Sigmoid colon (tissue), 6 donors: ENCODE measurements at regions not wholly inside any gene's neighbourhood (a gene's known extent, or its start where the extent isn't known, plus 50 kb on each side); places are given as distances from the start of the nearest gene placed in this dataset.

ENCODE experiments used
- DNase-seq: peaks from one replicate; pipeline ENCODE4 v3.0.0-alpha.2; 2019
- H3K27ac ChIP-seq, 4 donors: fragments of 200-600 bp; sonication (generic); one replicate each; pipeline ENCODE4 v1.5.1; 2016 to 2019; ENCODE audit warnings: mild to moderate bottlenecking in 1 of 4
- H3K27me3 ChIP-seq, 3 donors: fragments of 200-600 bp; sonication (generic); one replicate each; pipeline ENCODE4 v1.5.1; 2019; ENCODE audit warnings: mild to moderate bottlenecking in 1 of 3
- H3K36me3 ChIP-seq, 4 donors: fragments of 200-600 bp; sonication (generic); one replicate each; pipeline ENCODE4 v1.5.1; 2016 to 2019
- H3K4me1 ChIP-seq, 4 donors: fragments of 200-600 bp; sonication (generic); one replicate each; pipeline ENCODE4 v1.5.1; 2017 to 2019
- H3K4me3 ChIP-seq, 4 donors: fragments of 200-600 bp; sonication (generic); one replicate each; pipeline ENCODE4 v1.5.1; 2017 to 2019; ENCODE audit warnings: mild to moderate bottlenecking in 2 of 4, moderate library complexity in 1 of 4
- H3K9me3 ChIP-seq, 4 donors: fragments of 200-600 bp in 3 of 4; sonication (generic) in 3 of 4; one replicate each; pipeline versions ENCODE4 v1.5.1 to v1.6.1; 2013 to 2019
- EP300 ChIP-seq, 4 donors: sonication (generic); formaldehyde crosslinking; IDR thresholded peaks; one replicate each; pipeline ENCODE4 v1.6.1; 2017; ENCODE audit warnings: antibody characterized with exemption in 4 of 4
- POLR2A ChIP-seq, 2 donors: fragments of 450-650 bp; IDR thresholded peaks; one replicate each; pipeline ENCODE4 v1.6.1; 2016; ENCODE audit warnings: antibody characterized with exemption in 2 of 2, mild to moderate bottlenecking in 2 of 2, moderate library complexity in 2 of 2
- POLR2AphosphoS5 ChIP-seq, 4 donors: sonication (generic); formaldehyde crosslinking; IDR thresholded peaks; one replicate each; pipeline ENCODE4 v1.6.1; 2017; ENCODE audit warnings: antibody characterized with exemption in 4 of 4
- WGBS, 2 donors: extraction: QIAGEN DNeasy Blood & Tissue Kit; methylation state at CpG; one replicate each; pipeline ENCODE4 v1.1.7; 2013; 5-methylcytosine and 5-hydroxymethylcytosine counted together
- intact Hi-C: fragments of 100-400 bp; cut with DNase I; formaldehyde crosslinking; loops from one replicate; pipeline ENCODE4 v1.15.1; 2023
- TF ChIP-seq, protein P1 (sequence below), 4 experiments: fragments of 450-650 bp in 3 of 4; fragments of 200-600 bp in 1 of 4; IDR thresholded peaks; one replicate each; pipeline ENCODE4 v1.5.1; 2016 to 2019; ENCODE audit warnings: antibody characterized with exemption in 4 of 4, mild to moderate bottlenecking in 3 of 4, moderate library complexity in 2 of 4
- donor health status: healthy with polysubstance abuse.
- donor health status: healthy.

DNA sequence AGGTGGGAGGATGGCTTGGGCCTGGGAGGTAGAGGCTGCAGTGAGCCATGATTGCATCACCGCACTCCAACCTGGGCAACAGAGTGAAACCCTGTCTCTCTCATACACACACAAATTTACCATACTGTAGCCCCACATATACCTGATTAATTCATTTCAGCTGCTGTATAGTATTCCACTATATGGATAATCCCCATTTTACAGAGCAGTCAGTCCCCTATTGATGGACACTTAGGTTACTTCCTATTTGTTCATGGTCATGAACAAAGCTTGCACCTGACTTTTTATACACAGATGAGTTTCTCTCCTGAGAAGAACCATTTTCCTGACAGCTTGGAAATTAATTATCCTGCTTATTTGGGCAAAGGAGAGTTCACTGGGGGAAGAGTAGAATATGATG, 59.2 kb downstream of the EMX2 start:
- TF ChIP-seq POLR2AphosphoS5 (IDR thresholded peaks at IDR 0.05) (no peak), EP300 (IDR thresholded peaks at IDR 0.05) (no peak), POLR2A (IDR thresholded peaks at IDR 0.05) (no peak)
- TF ChIP-seq, protein P1, sequence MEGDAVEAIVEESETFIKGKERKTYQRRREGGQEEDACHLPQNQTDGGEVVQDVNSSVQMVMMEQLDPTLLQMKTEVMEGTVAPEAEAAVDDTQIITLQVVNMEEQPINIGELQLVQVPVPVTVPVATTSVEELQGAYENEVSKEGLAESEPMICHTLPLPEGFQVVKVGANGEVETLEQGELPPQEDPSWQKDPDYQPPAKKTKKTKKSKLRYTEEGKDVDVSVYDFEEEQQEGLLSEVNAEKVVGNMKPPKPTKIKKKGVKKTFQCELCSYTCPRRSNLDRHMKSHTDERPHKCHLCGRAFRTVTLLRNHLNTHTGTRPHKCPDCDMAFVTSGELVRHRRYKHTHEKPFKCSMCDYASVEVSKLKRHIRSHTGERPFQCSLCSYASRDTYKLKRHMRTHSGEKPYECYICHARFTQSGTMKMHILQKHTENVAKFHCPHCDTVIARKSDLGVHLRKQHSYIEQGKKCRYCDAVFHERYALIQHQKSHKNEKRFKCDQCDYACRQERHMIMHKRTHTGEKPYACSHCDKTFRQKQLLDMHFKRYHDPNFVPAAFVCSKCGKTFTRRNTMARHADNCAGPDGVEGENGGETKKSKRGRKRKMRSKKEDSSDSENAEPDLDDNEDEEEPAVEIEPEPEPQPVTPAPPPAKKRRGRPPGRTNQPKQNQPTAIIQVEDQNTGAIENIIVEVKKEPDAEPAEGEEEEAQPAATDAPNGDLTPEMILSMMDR (IDR thresholded peaks at IDR 0.05) = no peak
- intact Hi-C loops = no loop called here
- Histone ChIP-seq H3K27ac (no peak overlapping the region), H3K27me3 (peaks cover 0 to 8% (median 0%) of the 10 kb centered on the region in 3 donors), H3K36me3 (no peaks in the 10 kb centered on the region), H3K4me3 (no peak overlapping the region), H3K4me1 (no peaks in the 10 kb centered on the region), H3K9me3 (no peaks in the 10 kb centered on the region)
- DNase-seq = peak; percentile 12
- 93 to 100% methylated on average over 1 of the region's 1 CpG for WGBS, 2 donors

DNA sequence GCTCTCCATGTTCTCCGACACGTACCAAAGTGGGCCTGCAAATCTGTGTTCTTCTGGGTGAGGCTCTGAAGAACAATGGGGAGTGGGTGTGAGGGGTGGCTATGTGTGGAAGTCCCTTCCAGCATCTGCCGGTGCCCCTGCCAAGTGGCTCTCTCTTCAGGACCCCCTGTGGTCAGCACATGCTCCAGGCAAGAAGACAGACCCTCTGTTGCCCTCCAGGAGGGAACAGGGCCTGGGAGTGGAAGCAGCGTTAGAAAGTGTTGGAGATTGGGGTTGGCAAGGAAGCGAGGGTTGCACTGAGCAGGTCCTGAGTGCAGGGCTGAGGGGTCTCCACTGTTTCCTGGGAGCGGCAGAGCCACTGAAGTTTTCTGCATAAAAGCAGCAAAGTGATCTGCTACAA, 60.5 kb downstream of the EMX2 start:
- Histone ChIP-seq H3K27ac (no peak overlapping the region), H3K9me3 (no peaks in the 10 kb centered on the region), H3K4me1 (no peaks in the 10 kb centered on the region), H3K27me3 (peaks cover 0 to 8% (median 0%) of the 10 kb centered on the region in 3 donors), H3K36me3 (no peaks in the 10 kb centered on the region), H3K4me3 (no peak overlapping the region)
- intact Hi-C loops = no loop called here
- 89% methylated on average over 6 of the region's 6 CpGs for WGBS, 2 donors
- peak; percentile 41 for DNase-seq
- TF ChIP-seq, protein P1 (IDR thresholded peaks at IDR 0.05) = no peak
- no peak for TF ChIP-seq POLR2AphosphoS5 (IDR thresholded peaks at IDR 0.05)
- TF ChIP-seq POLR2A (IDR thresholded peaks at IDR 0.05) = no peak
- no peak for TF ChIP-seq EP300 (IDR thresholded peaks at IDR 0.05)

DNA sequence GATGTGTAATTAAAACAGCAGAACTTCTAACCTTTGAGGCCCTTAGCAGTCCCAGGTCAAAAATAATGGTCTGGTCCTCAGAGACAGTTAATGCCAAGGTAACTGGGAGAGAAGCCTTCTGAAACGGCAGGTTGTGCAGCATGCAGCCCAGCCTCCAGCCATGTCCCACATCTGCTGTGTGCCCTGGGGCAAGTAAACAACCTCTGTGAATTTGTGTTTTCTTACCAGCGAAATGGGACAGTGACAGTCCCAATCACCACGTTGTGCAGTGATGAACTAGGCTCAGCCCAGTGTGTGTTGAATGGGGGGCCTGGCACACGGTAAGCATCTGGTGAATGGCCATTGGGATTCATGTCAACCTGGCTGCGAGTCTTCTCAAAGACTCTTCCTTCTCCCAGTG, 61.2 kb downstream of the EMX2 start:
- peaks cover 0 to 8% (median 0%) of the 10 kb centered on the region in 3 donors for H3K27me3 ChIP-seq
- peak; percentile 11 for DNase-seq
- H3K36me3 ChIP-seq = no peaks in the 10 kb centered on the region
- H3K27ac ChIP-seq = no peak overlapping the region
- no peak overlapping the region for H3K4me3 ChIP-seq
- intact Hi-C loops = no loop called here
- 72 to 77% methylated on average over 5 of the region's 5 CpGs for WGBS, 2 donors
- H3K4me1 ChIP-seq = peaks cover 0 to 3% (median 1%) of the 10 kb centered on the region in 4 donors
- TF ChIP-seq EP300 (IDR thresholded peaks at IDR 0.05) = no peak
- TF ChIP-seq POLR2AphosphoS5 (IDR thresholded peaks at IDR 0.05) = no peak
- TF ChIP-seq POLR2A (IDR thresholded peaks at IDR 0.05) = no peak
- TF ChIP-seq, protein P1 (IDR thresholded peaks at IDR 0.05) = no peak
- H3K9me3 ChIP-seq = no peaks in the 10 kb centered on the region

- no peaks in the 10 kb centered on the region for H3K9me3 ChIP-seq
- H3K36me3 ChIP-seq = no peaks in the 10 kb centered on the region
- no peak overlapping the region for H3K4me3 ChIP-seq
- 15 to 38% methylated on average over 4 of the region's 4 CpGs for whole genome bisulfite sequencing, 2 donors
- H3K27me3 ChIP-seq = peaks cover 0 to 4% (median 0%) of the 10 kb centered on the region in 3 donors
- peaks cover 0 to 13% (median 10%) of the 10 kb centered on the region in 4 donors for H3K4me1 ChIP-seq
- TF ChIP-seq POLR2A (IDR thresholded peaks at IDR 0.05) (no peak), POLR2AphosphoS5 (IDR thresholded peaks at IDR 0.05) (no peak), EP300 (IDR thresholded peaks at IDR 0.05) (no peak)
- TF ChIP-seq, protein P1 (IDR thresholded peaks at IDR 0.05) = no peak
- intact Hi-C loops = no loop called here
- H3K27ac ChIP-seq = peak overlapping the region in 2 of 4 donors; percentile 32 to 50
- peak; percentile 61 for DNase-seq
These were observed 66.7 kb downstream of the EMX2 start for GRCh38 chr10:117609095-117609795.
